Caco-2 (cell line): ENCODE measurements at regions not wholly inside any gene's neighbourhood (a gene's known extent, or its start where the extent isn't known, plus 50 kb on each side); places are given as distances from the start of the nearest gene placed in this dataset.

Experiments
- BruUV-seq: library from RNA; stranded (reverse); fragments of 400-500 nt; replicated peaks from 2 replicates; lab custom pipeline; 2021; lab: Mats Ljungman, UMichigan
- CTCF ChIA-PET: fragments of 300-600 bp; sonication (Branson Sonifier 250); formaldehyde crosslinking; loops from one replicate; lab custom pipeline; 2022; ENCODE audit warnings: antibody characterized with exemption; lab: Charles Lee
- POLR2A ChIA-PET: fragments of 300-600 bp; sonication (Branson Sonifier 250); formaldehyde crosslinking; loops from one replicate; lab custom pipeline; 2022; ENCODE audit warnings: antibody characterized with exemption; lab: Charles Lee
- DNase-seq, 2 experiments: peaks; one replicate each; pipeline versions ENCODE4 v3.0.0 to v3.0.0-alpha.2; 2020 to 2022
- H3K27me3 ChIP-seq: replicated peaks from 2 replicates; pipeline ENCODE4 v1.6.0; 2011; ENCODE audit warnings: low read length; ENCODE audit not compliant: control insufficient read depth, insufficient read depth
- H3K36me3 ChIP-seq: 2 replicates; pipeline ENCODE4 v1.5.1; 2011; ENCODE audit warnings: low read length; ENCODE audit not compliant: control insufficient read depth, insufficient read depth
- H3K4me1 ChIP-seq: fragments of 250-450 bp; sonication (Bioruptor Pico); 2 replicates; pipeline ENCODE4 v1.5.1; 2020; ENCODE audit warnings: mild to moderate bottlenecking
- H3K4me3 ChIP-seq: 2 replicates; pipeline ENCODE4 v1.5.1; 2011; ENCODE audit warnings: low read depth, mild to moderate bottlenecking, control low read depth, low read length
- H3K9me3 ChIP-seq: fragments of 250-450 bp; sonication (Bioruptor Pico); 2 replicates; pipeline ENCODE4 v1.5.1; 2020; ENCODE audit warnings: mild to moderate bottlenecking, moderate library complexity
- H3K27ac Mint-ChIP-seq: one replicate; pipeline ENCODE4 v1.8.0; 2022; ENCODE audit warnings: mixed read lengths; ENCODE audit not compliant: unreplicated experiment
- H3K27me3 Mint-ChIP-seq: one replicate; pipeline ENCODE4 v1.8.0; 2022; ENCODE audit warnings: mixed read lengths; ENCODE audit not compliant: insufficient read depth, unreplicated experiment
- H3K36me3 Mint-ChIP-seq: one replicate; pipeline ENCODE4 v1.8.0; 2022; ENCODE audit warnings: mild to moderate bottlenecking, mixed read lengths; ENCODE audit not compliant: insufficient read depth, unreplicated experiment
- H3K4me1 Mint-ChIP-seq: one replicate; pipeline ENCODE4 v1.8.0; 2022; ENCODE audit warnings: low read depth, mixed read lengths; ENCODE audit not compliant: unreplicated experiment
- H3K4me3 Mint-ChIP-seq: one replicate; pipeline ENCODE4 v1.8.0; 2022; ENCODE audit warnings: mild to moderate bottlenecking, moderate library complexity, mixed read lengths; ENCODE audit not compliant: unreplicated experiment
- H3K9me3 Mint-ChIP-seq: one replicate; pipeline ENCODE4 v1.8.0; 2022; ENCODE audit warnings: mixed read lengths; ENCODE audit not compliant: unreplicated experiment
- intact Hi-C: fragments of 100-400 bp; cut with micrococcal nuclease; formaldehyde crosslinking; loops from one replicate; pipeline ENCODE4 v1.10.0; 2022; ENCODE audit not compliant: unreplicated experiment
- TF ChIP-seq, protein P1 (sequence below), 2 experiments: fragments of 200-600 bp in 1 of 2; IDR thresholded peaks; 1 replicate in 1 of 2; 2 replicates in 1 of 2; pipeline versions ENCODE4 v1.5.1 to v1.8.0; 2011 to 2022; ENCODE audit warnings: antibody characterized with exemption in 1 of 2, control low read depth in 1 of 2, inconsistent platforms in 1 of 2, low read depth in 1 of 2, low read length in 1 of 2, mild to moderate bottlenecking in 1 of 2, moderate library complexity in 1 of 2; ENCODE audit not compliant: insufficient read depth in 1 of 2, severe bottlenecking in 1 of 2, unreplicated experiment in 1 of 2

DNA sequence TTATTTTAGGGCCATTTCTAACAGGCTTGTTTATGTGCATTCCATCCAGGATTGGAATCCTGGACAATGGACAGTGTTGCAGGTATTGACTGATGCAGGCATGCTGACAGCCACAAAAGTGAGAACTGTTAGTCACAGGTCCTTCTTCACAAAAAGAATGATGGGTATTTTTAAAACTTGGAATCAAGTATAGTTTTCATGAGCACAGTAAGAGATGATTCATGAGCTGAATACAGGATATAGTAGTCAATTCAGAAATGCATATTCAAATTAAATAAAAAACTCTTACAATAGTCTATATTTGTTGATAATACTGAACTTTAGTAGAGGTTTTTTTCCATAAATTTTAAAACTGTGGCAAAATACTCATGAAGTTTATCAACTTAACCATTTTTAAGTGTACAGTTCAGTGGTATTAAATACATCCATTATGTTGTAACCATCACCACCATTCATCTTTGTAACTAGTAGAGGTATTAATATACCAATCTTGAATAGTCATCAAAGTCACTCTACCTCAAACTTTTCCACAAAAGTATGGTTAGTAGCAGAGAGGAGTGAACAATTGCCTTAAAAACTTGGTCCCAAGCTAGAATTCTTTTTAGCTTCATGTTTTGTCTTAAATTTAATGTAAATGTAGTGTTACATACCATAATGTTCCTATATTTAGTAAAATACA, 79.5 kb downstream of the KCNRG start:
- CTCF ChIA-PET, result no interaction called here
- Mint-ChIP-seq H3K27ac (no peak overlapping the region), H3K9me3 (peaks cover 18% of the 10 kb centered on the region), H3K4me3 (no peak overlapping the region), H3K36me3 (peaks cover 15% of the 10 kb centered on the region), H3K4me1 (no peaks in the 10 kb centered on the region), H3K27me3 (no peaks in the 10 kb centered on the region)
- H3K9me3 ChIP-seq, result peaks cover 9% of the 10 kb centered on the region
- POLR2A ChIA-PET, result no interaction called here
- no peaks in the 10 kb centered on the region; the same call in 1 of the 2 replicates for H3K4me1 ChIP-seq
- intact Hi-C loops, result no loop called here
- no peaks in the 10 kb centered on the region for H3K36me3 ChIP-seq
- DNase-seq, result no peak
- H3K4me3 ChIP-seq, result no peak overlapping the region
- TF ChIP-seq, protein P1, sequence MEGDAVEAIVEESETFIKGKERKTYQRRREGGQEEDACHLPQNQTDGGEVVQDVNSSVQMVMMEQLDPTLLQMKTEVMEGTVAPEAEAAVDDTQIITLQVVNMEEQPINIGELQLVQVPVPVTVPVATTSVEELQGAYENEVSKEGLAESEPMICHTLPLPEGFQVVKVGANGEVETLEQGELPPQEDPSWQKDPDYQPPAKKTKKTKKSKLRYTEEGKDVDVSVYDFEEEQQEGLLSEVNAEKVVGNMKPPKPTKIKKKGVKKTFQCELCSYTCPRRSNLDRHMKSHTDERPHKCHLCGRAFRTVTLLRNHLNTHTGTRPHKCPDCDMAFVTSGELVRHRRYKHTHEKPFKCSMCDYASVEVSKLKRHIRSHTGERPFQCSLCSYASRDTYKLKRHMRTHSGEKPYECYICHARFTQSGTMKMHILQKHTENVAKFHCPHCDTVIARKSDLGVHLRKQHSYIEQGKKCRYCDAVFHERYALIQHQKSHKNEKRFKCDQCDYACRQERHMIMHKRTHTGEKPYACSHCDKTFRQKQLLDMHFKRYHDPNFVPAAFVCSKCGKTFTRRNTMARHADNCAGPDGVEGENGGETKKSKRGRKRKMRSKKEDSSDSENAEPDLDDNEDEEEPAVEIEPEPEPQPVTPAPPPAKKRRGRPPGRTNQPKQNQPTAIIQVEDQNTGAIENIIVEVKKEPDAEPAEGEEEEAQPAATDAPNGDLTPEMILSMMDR (IDR thresholded peaks at IDR 0.05; ENCODE audit: insufficient read depth in 1 of 2, low read depth in 1 of 2, low read length in 1 of 2, severe bottlenecking in 1 of 2, unreplicated experiment in 1 of 2), result no peak
- BruUV-seq, result no TSS peak
- no peaks in the 10 kb centered on the region for H3K27me3 ChIP-seq

DNA sequence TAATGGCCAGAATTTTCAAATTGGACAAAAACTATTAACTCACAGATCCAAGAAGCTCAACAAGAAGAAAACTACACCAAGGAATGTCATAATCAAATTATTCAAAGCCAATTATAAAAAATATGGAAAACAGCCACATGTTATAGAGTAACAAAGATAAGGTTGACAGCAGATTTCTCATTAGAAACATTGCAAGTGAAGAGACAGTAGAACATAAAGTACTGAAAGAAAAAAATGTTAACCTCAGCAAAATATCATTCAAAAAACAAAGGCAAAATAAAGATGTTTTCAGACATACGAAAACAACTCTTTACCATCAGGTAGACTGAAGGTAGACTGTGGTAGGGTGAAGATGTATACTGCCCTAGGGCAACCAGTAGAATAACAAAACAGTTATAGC, 83.4 kb downstream of the KCNRG start:
- H3K4me1 ChIP-seq, result no peaks in the 10 kb centered on the region
- Mint-ChIP-seq H3K36me3 (peaks cover 15% of the 10 kb centered on the region), H3K9me3 (peaks cover 18% of the 10 kb centered on the region), H3K4me3 (no peak overlapping the region), H3K27ac (no peak overlapping the region), H3K27me3 (no peaks in the 10 kb centered on the region), H3K4me1 (no peaks in the 10 kb centered on the region)
- intact Hi-C loops, result no loop called here
- CTCF ChIA-PET, result no interaction called here
- POLR2A ChIA-PET, result no interaction called here
- BruUV-seq, result no TSS peak
- TF ChIP-seq, protein P1 (IDR thresholded peaks at IDR 0.05; ENCODE audit: insufficient read depth in 1 of 2, low read depth in 1 of 2, low read length in 1 of 2, severe bottlenecking in 1 of 2, unreplicated experiment in 1 of 2), result no peak
- H3K9me3 ChIP-seq, result peaks cover 9% of the 10 kb centered on the region
- DNase-seq, result no peak
- no peaks in the 10 kb centered on the region for H3K36me3 ChIP-seq
- no peaks in the 10 kb centered on the region for H3K27me3 ChIP-seq
- H3K4me3 ChIP-seq, result no peak overlapping the region

DNA sequence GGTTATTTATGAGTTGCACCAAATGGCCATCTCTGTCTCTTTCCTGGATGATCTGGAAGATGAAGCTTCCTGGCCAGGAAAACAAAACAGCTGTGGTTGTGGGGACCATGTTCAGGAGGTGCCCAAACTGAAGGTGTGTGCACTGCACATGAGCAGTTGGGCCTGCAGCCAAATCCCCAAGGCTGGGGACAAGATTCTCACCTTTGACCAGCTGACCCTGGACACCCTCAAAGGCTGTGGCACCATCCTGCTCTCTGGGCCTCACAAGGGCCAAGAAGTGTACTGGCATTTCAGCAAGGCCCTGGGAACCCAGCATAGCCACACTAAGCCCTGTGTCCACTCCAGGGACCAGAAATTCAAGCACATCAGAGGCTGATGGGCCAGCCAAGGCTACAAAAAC, 84.2 kb downstream of the KCNRG start:
- Histone ChIP-seq H3K27me3 (no peaks in the 10 kb centered on the region), H3K4me1 (no peaks in the 10 kb centered on the region), H3K9me3 (peaks cover 9% of the 10 kb centered on the region), H3K4me3 (no peak overlapping the region), H3K36me3 (no peaks in the 10 kb centered on the region)
- H3K4me3 Mint-ChIP-seq, result no peak overlapping the region
- H3K27me3 Mint-ChIP-seq, result no peaks in the 10 kb centered on the region
- intact Hi-C loops, result no loop called here
- peaks cover 15% of the 10 kb centered on the region for H3K36me3 Mint-ChIP-seq
- no TSS peak for BruUV-seq
- H3K4me1 Mint-ChIP-seq, result peaks cover 4% of the 10 kb centered on the region
- peaks cover 18% of the 10 kb centered on the region for H3K9me3 Mint-ChIP-seq
- DNase-seq, result no peak
- ChIA-PET POLR2A (no interaction called here), CTCF (no interaction called here)
- TF ChIP-seq, protein P1 (IDR thresholded peaks at IDR 0.05; ENCODE audit: insufficient read depth in 1 of 2, low read depth in 1 of 2, low read length in 1 of 2, severe bottlenecking in 1 of 2, unreplicated experiment in 1 of 2), result no peak
- no peak overlapping the region for H3K27ac Mint-ChIP-seq
